Neural crest cell (in vitro differentiated cells): ENCODE measurements at regions not wholly inside any gene's neighbourhood (a gene's known extent, or its start where the extent isn't known, plus 50 kb on each side); places are given as distances from the start of the nearest gene placed in this dataset.

Source experiments
- DNase-seq: peaks from one replicate; pipeline ENCODE4 v3.0.0; 2021; ENCODE audit warnings: low read depth, mixed read lengths, low spot score
- H3K27ac Mint-ChIP-seq: one replicate; pipeline ENCODE4 v1.8.0; 2021; ENCODE audit warnings: mild to moderate bottlenecking, mixed read lengths; ENCODE audit not compliant: unreplicated experiment
- H3K27me3 Mint-ChIP-seq: 2 replicates; pipeline ENCODE4 v1.8.0; 2021; ENCODE audit warnings: low read depth, mild to moderate bottlenecking, mixed read lengths
- H3K36me3 Mint-ChIP-seq: 2 replicates; pipeline ENCODE4 v1.8.0; 2021; ENCODE audit warnings: low read depth, mild to moderate bottlenecking, mixed read lengths
- H3K4me1 Mint-ChIP-seq: 2 replicates; pipeline ENCODE4 v1.8.0; 2021; ENCODE audit warnings: mixed read lengths
- H3K4me3 Mint-ChIP-seq: one replicate; pipeline ENCODE4 v1.8.0; 2021; ENCODE audit warnings: mild to moderate bottlenecking, mixed read lengths
- H3K9me3 Mint-ChIP-seq: 2 replicates; pipeline ENCODE4 v1.8.0; 2021; ENCODE audit warnings: mixed read lengths
- TF ChIP-seq, protein P1 (sequence below): fragments of 200-600 bp; sonication (generic); conservative IDR thresholded peaks from 2 replicates; pipeline ENCODE4 v1.5.0; 2021; ENCODE audit warnings: antibody characterized with exemption, mild to moderate bottlenecking

DNA sequence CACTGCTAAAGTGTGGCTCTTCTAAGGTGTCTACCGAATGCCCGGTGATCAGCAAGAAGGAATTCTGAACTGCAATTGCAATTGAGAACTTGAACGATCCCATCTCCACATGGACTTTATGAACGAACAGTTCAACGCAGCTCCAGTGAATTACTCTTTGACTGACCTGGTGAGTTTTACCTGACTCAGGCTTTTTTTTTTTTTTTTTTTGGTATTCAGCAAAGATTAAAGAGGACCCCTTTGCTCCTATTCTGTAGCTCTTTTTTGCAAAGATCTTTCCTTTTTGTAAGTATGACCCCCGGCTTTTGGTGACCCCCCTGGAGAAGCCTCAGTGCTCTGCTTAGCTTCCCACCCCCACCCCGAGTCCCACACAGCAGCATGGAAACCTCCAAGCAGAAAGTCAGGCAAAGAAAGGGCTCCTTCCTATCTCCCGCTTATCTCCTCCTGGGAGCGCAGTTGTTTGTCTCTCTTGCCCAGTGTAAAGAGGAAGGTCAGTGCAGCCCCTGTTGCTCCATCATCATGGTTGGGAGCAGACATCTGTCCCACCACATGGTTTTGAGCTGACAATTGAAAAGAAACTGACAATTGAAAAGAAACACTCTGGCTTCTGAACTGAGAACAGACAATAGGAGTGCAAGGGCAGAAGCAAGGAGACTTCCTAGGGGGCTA, 72.1 kb upstream of the DIO3 start:
- Mint-ChIP-seq H3K27ac (no peak overlapping the region), H3K27me3 (peaks cover 20% of the 10 kb centered on the region), H3K9me3 (peaks cover 18% of the 10 kb centered on the region), H3K4me1 (no peaks in the 10 kb centered on the region), H3K36me3 (peaks cover 2% of the 10 kb centered on the region), H3K4me3 (no peak overlapping the region)
- no peak for DNase-seq
- TF ChIP-seq, protein P1, sequence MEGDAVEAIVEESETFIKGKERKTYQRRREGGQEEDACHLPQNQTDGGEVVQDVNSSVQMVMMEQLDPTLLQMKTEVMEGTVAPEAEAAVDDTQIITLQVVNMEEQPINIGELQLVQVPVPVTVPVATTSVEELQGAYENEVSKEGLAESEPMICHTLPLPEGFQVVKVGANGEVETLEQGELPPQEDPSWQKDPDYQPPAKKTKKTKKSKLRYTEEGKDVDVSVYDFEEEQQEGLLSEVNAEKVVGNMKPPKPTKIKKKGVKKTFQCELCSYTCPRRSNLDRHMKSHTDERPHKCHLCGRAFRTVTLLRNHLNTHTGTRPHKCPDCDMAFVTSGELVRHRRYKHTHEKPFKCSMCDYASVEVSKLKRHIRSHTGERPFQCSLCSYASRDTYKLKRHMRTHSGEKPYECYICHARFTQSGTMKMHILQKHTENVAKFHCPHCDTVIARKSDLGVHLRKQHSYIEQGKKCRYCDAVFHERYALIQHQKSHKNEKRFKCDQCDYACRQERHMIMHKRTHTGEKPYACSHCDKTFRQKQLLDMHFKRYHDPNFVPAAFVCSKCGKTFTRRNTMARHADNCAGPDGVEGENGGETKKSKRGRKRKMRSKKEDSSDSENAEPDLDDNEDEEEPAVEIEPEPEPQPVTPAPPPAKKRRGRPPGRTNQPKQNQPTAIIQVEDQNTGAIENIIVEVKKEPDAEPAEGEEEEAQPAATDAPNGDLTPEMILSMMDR = no peak

DNA sequence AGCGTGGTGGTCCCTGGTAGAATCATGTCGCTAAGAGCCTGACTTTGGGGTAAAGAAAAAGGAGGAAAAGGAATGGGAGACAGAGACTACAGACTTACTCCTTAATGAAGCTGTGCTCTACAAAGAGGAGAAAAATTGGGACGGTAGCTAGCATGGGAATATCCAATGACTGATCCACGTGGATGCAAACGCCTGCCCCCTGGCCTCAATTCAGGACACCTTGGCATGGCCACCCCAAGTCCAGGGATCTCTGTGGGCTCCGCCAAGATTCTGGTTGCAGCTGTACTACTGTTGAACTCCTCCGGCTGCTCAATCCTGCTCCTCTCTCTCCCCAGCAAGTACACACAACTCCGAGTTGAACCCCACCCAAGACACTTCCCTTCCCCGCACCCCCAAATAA, 70.5 kb upstream of the DIO3 start:
- no peak for DNase-seq
- peaks cover 14% of the 10 kb centered on the region for H3K9me3 Mint-ChIP-seq
- TF ChIP-seq, protein P1 = no peak
- peaks cover 11% of the 10 kb centered on the region for H3K27me3 Mint-ChIP-seq
- H3K4me3 Mint-ChIP-seq = no peak overlapping the region
- no peak overlapping the region for H3K27ac Mint-ChIP-seq
- H3K36me3 Mint-ChIP-seq = peaks cover 2% of the 10 kb centered on the region
- peaks cover 1% of the 10 kb centered on the region for H3K4me1 Mint-ChIP-seq

DNA sequence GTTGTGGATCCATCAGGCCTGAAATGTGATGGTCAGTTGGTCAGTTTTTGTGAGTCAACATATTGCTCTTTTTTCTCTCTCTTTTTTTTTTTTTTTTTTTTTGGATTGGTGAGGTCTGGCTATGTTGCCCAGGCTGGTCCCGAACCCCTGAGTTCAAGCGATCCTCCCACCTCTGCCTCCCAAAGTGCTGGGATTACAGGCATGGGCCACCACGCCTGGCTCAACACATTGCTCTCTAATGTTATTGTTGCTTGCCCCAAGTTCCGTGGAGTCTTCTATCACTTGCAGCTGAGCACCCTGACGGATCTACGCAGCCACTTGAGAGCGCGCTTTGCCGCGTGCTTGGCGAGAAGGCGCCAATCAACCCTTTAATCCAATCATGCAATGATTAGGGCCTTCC, 69.5 kb upstream of the DIO3 start:
- peaks cover 11% of the 10 kb centered on the region for H3K9me3 Mint-ChIP-seq
- H3K36me3 Mint-ChIP-seq = peaks cover 2% of the 10 kb centered on the region
- no peak for DNase-seq
- no peak overlapping the region for H3K27ac Mint-ChIP-seq
- peaks cover 10% of the 10 kb centered on the region for H3K27me3 Mint-ChIP-seq
- peaks cover 12% of the 10 kb centered on the region for H3K4me1 Mint-ChIP-seq
- no peak overlapping the region for H3K4me3 Mint-ChIP-seq
- TF ChIP-seq, protein P1 = no peak

DNA sequence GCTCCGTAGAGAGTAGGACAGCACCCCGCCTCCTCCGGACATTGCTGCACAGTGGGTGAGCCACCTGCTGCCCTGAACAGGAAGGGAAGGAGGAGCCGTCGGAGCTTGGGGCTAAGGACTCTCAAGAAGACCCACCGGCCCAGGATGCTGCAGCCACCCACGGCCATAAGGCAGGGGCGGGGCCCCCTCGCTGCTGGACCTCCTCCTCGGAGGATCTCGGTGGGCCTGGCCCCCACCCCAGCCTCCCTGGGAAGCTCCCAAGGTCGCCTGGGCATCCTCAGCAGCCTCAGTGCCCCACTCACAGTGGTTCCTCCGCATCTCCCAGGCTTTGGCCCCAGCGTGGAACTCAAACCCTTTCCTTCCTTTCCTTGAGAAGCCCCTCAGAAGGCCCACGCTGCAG, 68.6 kb upstream of the DIO3 start:
- Mint-ChIP-seq H3K9me3 (peaks cover 11% of the 10 kb centered on the region), H3K4me1 (peaks cover 21% of the 10 kb centered on the region), H3K36me3 (peaks cover 2% of the 10 kb centered on the region), H3K27me3 (peaks cover 10% of the 10 kb centered on the region), H3K27ac (no peak overlapping the region), H3K4me3 (no peak overlapping the region)
- DNase-seq = no peak
- TF ChIP-seq, protein P1 = no peak

DNA sequence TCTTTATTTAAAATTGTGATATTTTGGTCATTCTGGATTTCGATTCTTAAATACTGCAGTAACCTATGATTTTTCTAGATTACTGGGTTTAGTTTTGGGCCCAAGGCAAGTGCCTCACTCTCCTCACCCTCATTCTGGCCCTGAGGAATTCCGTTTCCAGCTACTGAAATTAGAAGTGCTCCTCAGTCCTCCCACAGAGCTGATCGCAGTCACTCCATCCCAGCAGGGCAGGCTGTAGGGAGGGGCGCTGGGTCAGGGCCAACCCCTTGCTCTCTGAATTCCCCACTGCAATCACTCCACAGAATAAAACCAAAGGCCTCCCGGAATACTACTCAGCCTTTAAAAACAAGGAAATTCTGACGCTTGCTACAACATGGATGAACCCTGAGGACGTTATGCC, 66.5 kb upstream of the DIO3 start:
- no peak overlapping the region for H3K4me3 Mint-ChIP-seq
- TF ChIP-seq, protein P1 = no peak
- no peak overlapping the region for H3K27ac Mint-ChIP-seq
- peaks cover 4% of the 10 kb centered on the region for H3K9me3 Mint-ChIP-seq
- H3K4me1 Mint-ChIP-seq = peaks cover 27% of the 10 kb centered on the region
- H3K27me3 Mint-ChIP-seq = peaks cover 3% of the 10 kb centered on the region
- no peak for DNase-seq
- H3K36me3 Mint-ChIP-seq = no peaks in the 10 kb centered on the region
